ENCODE measurements at regions not wholly inside any gene's neighbourhood (a gene's known extent, or its start where the extent isn't known, plus 50 kb on each side); places are given as distances from the start of the nearest gene placed in this dataset.

DNA sequence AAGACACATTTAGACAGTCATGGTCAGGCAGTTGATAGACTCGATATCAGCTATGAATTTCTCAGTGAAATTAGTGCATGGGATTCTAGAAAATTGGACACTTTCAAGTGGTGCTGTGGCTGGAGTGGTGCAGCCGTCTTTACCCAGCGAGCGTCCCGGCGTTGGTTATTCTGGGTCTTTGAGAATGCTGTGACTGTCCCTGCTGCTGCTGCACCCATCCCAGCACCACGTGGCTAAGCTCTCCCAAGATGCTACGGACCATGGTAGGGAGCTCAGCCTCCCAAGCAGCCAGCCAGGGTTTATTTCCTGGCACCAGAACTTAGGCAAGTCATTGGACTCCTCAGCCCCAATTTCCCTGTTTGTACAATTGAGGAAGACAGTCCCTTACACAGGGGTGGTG, 147.2 kb upstream of the RPS6KA2 start:
- H3K27ac ChIP-seq, result no peak overlapping the region
- no peak overlapping the region; the same call in 2 of the 3 replicates for H3K4me2 ChIP-seq
- 31% methylated on average over 8 of the region's 8 CpGs for WGBS (ENCODE audit: missing lambda C conversion rate)
- H3K4me3 ChIP-seq, result no peak overlapping the region
- DNase-seq (ENCODE audit: low read depth in 1 of 2, low spot score in 1 of 2) (no peak), FAIRE-seq (no peak), ATAC-seq (peak in 1 of 2 experiments; percentile 16; a peak in 1 of 6 replicates)
- TF ChIP-seq HOXB13 (CRISPR knock-in tag; IDR thresholded peaks at IDR 0.05; ENCODE audit: low read depth) (no peak), MYC (IDR thresholded peaks at IDR 0.05; ENCODE audit: borderline replicate concordance, low read length) (no peak), ZNF302 (CRISPR knock-in tag; IDR thresholded peaks at IDR 0.05) (no peak), MAZ (IDR thresholded peaks at IDR 0.05; ENCODE audit: borderline replicate concordance, low read depth, low read length) (no peak), RFX5 (IDR thresholded peaks at IDR 0.05) (no peak), CBX8 (IDR thresholded peaks at IDR 0.05) (no peak)
- TF ChIP-seq, protein P1, sequence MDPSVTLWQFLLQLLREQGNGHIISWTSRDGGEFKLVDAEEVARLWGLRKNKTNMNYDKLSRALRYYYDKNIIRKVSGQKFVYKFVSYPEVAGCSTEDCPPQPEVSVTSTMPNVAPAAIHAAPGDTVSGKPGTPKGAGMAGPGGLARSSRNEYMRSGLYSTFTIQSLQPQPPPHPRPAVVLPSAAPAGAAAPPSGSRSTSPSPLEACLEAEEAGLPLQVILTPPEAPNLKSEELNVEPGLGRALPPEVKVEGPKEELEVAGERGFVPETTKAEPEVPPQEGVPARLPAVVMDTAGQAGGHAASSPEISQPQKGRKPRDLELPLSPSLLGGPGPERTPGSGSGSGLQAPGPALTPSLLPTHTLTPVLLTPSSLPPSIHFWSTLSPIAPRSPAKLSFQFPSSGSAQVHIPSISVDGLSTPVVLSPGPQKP (IDR thresholded peaks at IDR 0.05; ENCODE audit: low read depth, low read length), result no peak
- TF ChIP-seq, protein P2, sequence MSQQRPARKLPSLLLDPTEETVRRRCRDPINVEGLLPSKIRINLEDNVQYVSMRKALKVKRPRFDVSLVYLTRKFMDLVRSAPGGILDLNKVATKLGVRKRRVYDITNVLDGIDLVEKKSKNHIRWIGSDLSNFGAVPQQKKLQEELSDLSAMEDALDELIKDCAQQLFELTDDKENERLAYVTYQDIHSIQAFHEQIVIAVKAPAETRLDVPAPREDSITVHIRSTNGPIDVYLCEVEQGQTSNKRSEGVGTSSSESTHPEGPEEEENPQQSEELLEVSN (IDR thresholded peaks at IDR 0.05; ENCODE audit: borderline replicate concordance, low read depth), result no peak
- CTCF ChIA-PET, result interaction anchor here (0.9 to 3.6 kb wide), 36 partner anchors 9 to 577 kb away, joined by 3 to 50 read pairs (median 4); partner anchors contain the start of genes RNASET2 and RPS6KA2
- POLR2A ChIA-PET, result no interaction called here
- H3K9me3 ChIP-seq, result no peaks in the 10 kb centered on the region
- H3K4me1 ChIP-seq, result no peaks in the 10 kb centered on the region

- Histone ChIP-seq H3K4me3 (no peak overlapping the region), H3K4me1 (no peaks in the 10 kb centered on the region), H3K9me3 (no peaks in the 10 kb centered on the region), H3K27ac (no peak overlapping the region), H3K4me2 (no peak overlapping the region)
- no peak for DNase-seq (ENCODE audit: low read depth in 1 of 2, low spot score in 1 of 2)
- peak in 1 of 2 experiments; percentile 76; a peak in 3 of 6 replicates for ATAC-seq
- peak; percentile 15; the same call in 1 of the 3 replicates for TF ChIP-seq CTCF (IDR thresholded peaks at IDR 0.05)
- no peak for TF ChIP-seq PHF8 (IDR thresholded peaks at IDR 0.05; ENCODE audit: borderline replicate concordance, low read depth)
- POLR2A ChIA-PET, result no interaction called here
- 12% methylated on average over 8 of the region's 8 CpGs for WGBS (ENCODE audit: missing lambda C conversion rate)
- CTCF ChIA-PET, result interaction anchor here (0.7 to 1.4 kb wide), 5 partner anchors 10 to 217 kb away, joined by 3 to 5 read pairs (median 3); no protein-coding TSS in a partner anchor
- no peak for FAIRE-seq
Observed at GRCh38 chr6:166772518-166772917, 145.5 kb upstream of the RPS6KA2 start.

DNA sequence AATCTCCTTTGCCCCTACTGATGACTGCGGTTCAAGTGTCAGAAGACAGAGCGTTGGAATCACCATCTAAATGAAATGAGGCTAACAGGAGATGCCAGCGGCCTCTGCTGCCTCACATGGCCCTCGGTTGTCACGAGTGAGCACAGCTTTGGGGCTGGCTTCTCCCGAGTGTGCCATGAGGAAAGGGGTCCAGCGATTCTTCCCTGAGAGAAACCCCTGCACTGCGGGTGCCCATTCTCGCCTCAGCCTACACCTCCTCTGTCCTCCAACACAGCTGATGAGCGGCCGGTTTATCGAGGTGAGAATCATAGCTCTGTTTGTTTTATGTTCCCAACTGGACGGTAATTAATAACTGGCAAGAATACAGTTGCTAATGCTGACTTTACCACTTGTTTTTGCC, 144.7 kb upstream of the RPS6KA2 start:
- ChIA-PET POLR2A (no interaction called here), CTCF (interaction anchor here (0.8 to 1.6 kb wide), 4 partner anchors 11 to 217 kb away, joined by 3 to 6 read pairs (median 3); no protein-coding TSS in a partner anchor)
- 54% methylated on average over 13 of the region's 13 CpGs for WGBS (ENCODE audit: missing lambda C conversion rate)
- ATAC-seq (no peak), DNase-seq (ENCODE audit: low read depth in 1 of 2, low spot score in 1 of 2) (no peak), FAIRE-seq (no peak)
- Histone ChIP-seq H3K4me3 (no peak overlapping the region), H3K27ac (no peak overlapping the region), H3K4me1 (no peaks in the 10 kb centered on the region), H3K9me3 (no peaks in the 10 kb centered on the region), H3K4me2 (no peak overlapping the region)
- TF ChIP-seq HOXB13 (CRISPR knock-in tag; IDR thresholded peaks at IDR 0.05; ENCODE audit: low read depth), result no peak
- TF ChIP-seq MAFK (IDR thresholded peaks at IDR 0.05; ENCODE audit: partially characterized antibody), result no peak
- TF ChIP-seq ZC3H11A (IDR thresholded peaks at IDR 0.05), result no peak
- no peak for TF ChIP-seq HEYL (CRISPR knock-in tag; IDR thresholded peaks at IDR 0.05)
- no peak for TF ChIP-seq EHF (CRISPR knock-in tag; IDR thresholded peaks at IDR 0.05)
- TF ChIP-seq PHF8 (IDR thresholded peaks at IDR 0.05; ENCODE audit: borderline replicate concordance, low read depth), result no peak
- TF ChIP-seq HOXB5 (CRISPR knock-in tag; IDR thresholded peaks at IDR 0.05), result no peak
- TF ChIP-seq RNF2 (IDR thresholded peaks at IDR 0.05; ENCODE audit: borderline replicate concordance, low read depth), result no peak
- no peak for TF ChIP-seq EHMT2 (IDR thresholded peaks at IDR 0.05; ENCODE audit: low read depth)
- no peak for TF ChIP-seq CEBPB (IDR thresholded peaks at IDR 0.05)
- TF ChIP-seq CBX2 (IDR thresholded peaks at IDR 0.05; ENCODE audit: borderline replicate concordance, low read depth), result no peak

All from A549 (cell line).